Fibroblast of skin of left biceps (primary cell): ENCODE measurements at regions not wholly inside any gene's neighbourhood (a gene's known extent, or its start where the extent isn't known, plus 50 kb on each side); places are given as distances from the start of the nearest gene placed in this dataset.
"Not testable (repeated sequence)": the region's sequence is repeated elsewhere in the genome, so short reads cannot be mapped to it uniquely, and the experiment has no call there.

Experiments
- DNase-seq, 2 experiments: peaks; one replicate each; pipeline ENCODE4 v3.0.0-alpha.2; 2013; ENCODE audit warnings: low read depth in 2 of 2

- no peak for DNase-seq
Observed at GRCh38 chr2:39487398-39488250, 50.5 kb upstream of the MAP4K3 start.

- DNase-seq = no peak
Observed at GRCh38 chr2:39488450-39488849, 51.4 kb upstream of the MAP4K3 start.

GRCh38 chr2:39490586-39490985 lies 53.5 kb upstream of the MAP4K3 start:
- DNase-seq = no peak

GRCh38 chr2:39491653-39492052 lies 54.6 kb upstream of the MAP4K3 start:
- no peak for DNase-seq

- DNase-seq = peak; percentile 83 to 86
Observed at GRCh38 chr2:39492095-39492590, 55.1 kb upstream of the MAP4K3 start.

GRCh38 chr2:39492716-39493115 lies 55.6 kb upstream of the MAP4K3 start:
- no peak for DNase-seq

- peak; percentile 94 to 95 for DNase-seq
Observed at GRCh38 chr2:39494784-39495251, 57.7 kb upstream of the MAP4K3 start.

GRCh38 chr2:39497082-39497801 lies 60.2 kb upstream of the MAP4K3 start:
- DNase-seq = no peak

- DNase-seq = not testable (repeated sequence)
Observed at GRCh38 chr2:39498176-39498575, 61.1 kb upstream of the MAP4K3 start.

- DNase-seq = no peak
Observed at GRCh38 chr2:39498786-39499185, 61.7 kb upstream of the MAP4K3 start.

- DNase-seq = no peak
Observed at GRCh38 chr2:39499336-39499735, 62.3 kb upstream of the MAP4K3 start.

- DNase-seq = no peak
Observed at GRCh38 chr2:39501412-39501811, 64.3 kb upstream of the MAP4K3 start.

GRCh38 chr2:39503277-39503676 lies 66.2 kb upstream of the MAP4K3 start:
- DNase-seq = no peak

GRCh38 chr2:39504790-39505335 lies 67.8 kb upstream of the MAP4K3 start:
- DNase-seq = peak; percentile 77 to 81

- no peak for DNase-seq
Observed at GRCh38 chr2:39506215-39506614, 69.1 kb upstream of the MAP4K3 start.

GRCh38 chr2:39508198-39508597 lies 71.1 kb upstream of the MAP4K3 start:
- peak; percentile 55 to 61 for DNase-seq

GRCh38 chr2:39510140-39510539 lies 73.1 kb upstream of the MAP4K3 start:
- DNase-seq = no peak

- no peak for DNase-seq
Observed at GRCh38 chr2:39511219-39511604, 74.1 kb upstream of the MAP4K3 start.

- no peak for DNase-seq
Observed at GRCh38 chr2:39511605-39512433, 74.7 kb upstream of the MAP4K3 start.

GRCh38 chr2:39512434-39512935 lies 75.4 kb upstream of the MAP4K3 start:
- DNase-seq = no peak

GRCh38 chr2:39512941-39513340 lies 75.9 kb upstream of the MAP4K3 start:
- DNase-seq = no peak
